OCI-LY3 (cell line): ENCODE measurements at regions not wholly inside any gene's neighbourhood (a gene's known extent, or its start where the extent isn't known, plus 50 kb on each side); places are given as distances from the start of the nearest gene placed in this dataset.

Experiments
- H2AFZ ChIP-seq: fragments of 200-600, 300-600 bp; shearing (Covaris generic); 2 replicates; pipeline ENCODE4 v1.6.0; 2014; ENCODE audit warnings: antibody characterized with exemption, low read depth, low read length
- H3K27ac ChIP-seq: fragments of 200-600, 300-600 bp; sonication (generic); 2 replicates; pipeline ENCODE4 v1.5.1; 2014; ENCODE audit warnings: mild to moderate bottlenecking, low read length, moderate library complexity, mixed read lengths
- H3K27me3 ChIP-seq: fragments of 200-600, 300-600 bp; sonication (generic); 2 replicates; pipeline ENCODE4 v1.6.1; 2014; ENCODE audit warnings: low read depth, low read length, mixed read lengths
- H3K36me3 ChIP-seq: fragments of 200-600, 300-600 bp; sonication (generic); replicated peaks from 2 replicates; pipeline ENCODE3; 2014; ENCODE audit warnings: low read depth, low read length, mixed read lengths
- H3K4me1 ChIP-seq: fragments of 300-600, 200-600 bp; sonication (generic); 2 replicates; pipeline ENCODE4 v1.6.1; 2014; ENCODE audit warnings: low read length, mixed read lengths
- H3K4me2 ChIP-seq: fragments of 200-600, 300-600 bp; sonication (generic); 2 replicates; pipeline ENCODE4 v1.6.1; 2014; ENCODE audit warnings: low read length, mixed read lengths
- H3K4me3 ChIP-seq: fragments of 300-600, 200-600 bp; sonication (generic); 2 replicates; pipeline ENCODE4 v1.5.1; 2014; ENCODE audit warnings: antibody characterized with exemption, mild to moderate bottlenecking, low read length, moderate library complexity
- H3K79me2 ChIP-seq: fragments of 300-600, 200-600 bp; shearing (Covaris generic); 2 replicates; pipeline ENCODE4 v1.6.1; 2014; ENCODE audit warnings: mild to moderate bottlenecking, low read length, mixed read lengths
- H3K9ac ChIP-seq: fragments of 300-600, 200-600 bp; shearing (Covaris generic); 2 replicates; pipeline ENCODE4 v1.6.0; 2014; ENCODE audit warnings: mild to moderate bottlenecking, low read length, moderate library complexity
- H3K9me3 ChIP-seq: fragments of 200-600, 300-600 bp; shearing (Covaris generic); 2 replicates; pipeline ENCODE4 v1.6.1; 2014; ENCODE audit warnings: low read length, mixed read lengths; ENCODE audit not compliant: insufficient read depth
- H4K20me1 ChIP-seq: fragments of 200-600, 300-600 bp; sonication (generic); 2 replicates; pipeline ENCODE4 v1.6.1; 2016; ENCODE audit warnings: low read length, mixed read lengths; ENCODE audit not compliant: insufficient read depth
- CTCF ChIP-seq: fragments of 200-600, 300-600 bp; sonication (generic); IDR thresholded peaks from 2 replicates; pipeline ENCODE4 v1.5.1; 2014; ENCODE audit warnings: antibody characterized with exemption, low read length, low read depth
- EZH2phosphoT487 ChIP-seq: fragments of 200-600 bp; shearing (Covaris generic); IDR thresholded peaks from 2 replicates; pipeline ENCODE4 v1.6.1; 2018; ENCODE audit warnings: antibody characterized with exemption, mixed run types, low read depth

DNA sequence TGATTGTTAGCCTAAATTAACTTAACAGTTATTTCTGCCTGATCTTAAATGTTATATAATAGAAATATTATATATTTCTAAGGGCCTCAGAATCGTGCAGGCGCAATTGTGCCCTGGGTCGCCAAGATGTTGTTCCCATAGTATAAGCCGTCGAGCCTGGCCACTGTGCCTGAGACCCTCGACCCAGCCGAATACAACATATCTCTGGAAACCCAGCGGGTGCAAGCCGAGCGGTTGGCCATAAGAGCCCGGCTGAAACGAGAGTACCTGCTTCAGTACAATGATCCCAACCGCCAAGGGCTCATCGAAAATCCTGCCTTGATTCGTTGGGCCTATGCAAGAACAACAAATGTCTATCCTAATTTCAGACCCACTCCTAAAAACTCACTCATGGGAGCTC lies 549.8 kb downstream of the KCTD8 start:
- TF ChIP-seq EZH2phosphoT487 (no peak), CTCF (no peak)
- Histone ChIP-seq H3K79me2 (no peaks in the 10 kb centered on the region), H3K9ac (no peak overlapping the region), H3K4me3 (no peak overlapping the region), H4K20me1 (no peaks in the 10 kb centered on the region), H2AFZ (no peak overlapping the region), H3K9me3 (no peaks in the 10 kb centered on the region), H3K36me3 (no peaks in the 10 kb centered on the region), H3K4me2 (no peak overlapping the region), H3K27me3 (peaks cover 4% of the 10 kb centered on the region; the same call in 1 of the 2 replicates), H3K27ac (no peak overlapping the region), H3K4me1 (peaks cover 10% of the 10 kb centered on the region)

DNA sequence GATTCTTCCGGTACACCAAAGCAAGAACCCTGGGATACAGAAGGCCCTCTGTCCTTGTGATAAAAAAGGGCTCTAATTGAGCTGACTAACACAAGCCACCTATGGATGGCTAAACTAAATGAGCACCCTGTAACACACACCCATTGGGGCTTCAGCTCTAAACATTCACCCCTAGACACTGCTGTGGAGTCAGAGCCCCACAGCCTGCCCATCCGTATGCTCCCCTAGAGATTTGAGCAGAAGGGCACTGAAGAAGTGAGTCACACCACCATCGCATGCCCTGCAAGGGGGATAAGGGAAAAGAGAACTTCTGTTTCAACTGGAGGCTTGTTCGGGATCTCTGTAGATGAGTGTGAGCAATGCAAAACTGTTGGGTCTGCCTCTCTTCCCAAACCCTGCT lies 545.2 kb downstream of the KCTD8 start:
- Histone ChIP-seq H3K36me3 (no peaks in the 10 kb centered on the region), H4K20me1 (no peaks in the 10 kb centered on the region), H3K4me1 (peaks cover 10% of the 10 kb centered on the region), H3K27me3 (peaks cover 4% of the 10 kb centered on the region; the same call in 1 of the 2 replicates), H3K4me2 (no peak overlapping the region), H3K27ac (no peak overlapping the region), H3K9me3 (no peaks in the 10 kb centered on the region), H3K4me3 (no peak overlapping the region), H3K79me2 (no peaks in the 10 kb centered on the region), H3K9ac (no peak overlapping the region), H2AFZ (no peak overlapping the region)
- no peak for TF ChIP-seq EZH2phosphoT487
- TF ChIP-seq CTCF, result no peak

DNA sequence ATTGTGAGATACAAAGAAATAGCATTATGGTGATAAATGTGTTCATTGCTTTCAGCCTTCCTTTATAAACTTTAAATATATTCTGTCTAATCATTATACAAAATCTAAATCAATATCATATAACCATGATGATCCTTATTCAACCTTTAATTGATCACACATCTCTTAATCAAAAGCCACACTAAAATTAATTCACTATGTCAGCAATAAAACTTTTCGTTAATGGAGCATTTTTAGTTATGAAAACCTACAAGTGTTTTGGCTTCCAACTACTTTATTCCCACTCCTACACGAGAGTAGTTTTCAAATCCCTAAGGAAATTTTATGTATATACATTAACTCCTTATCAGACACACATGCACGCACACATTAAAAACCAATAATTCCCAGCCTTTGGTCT lies 530.2 kb downstream of the KCTD8 start:
- Histone ChIP-seq H3K4me3 (no peak overlapping the region), H3K9me3 (no peaks in the 10 kb centered on the region), H4K20me1 (no peaks in the 10 kb centered on the region), H3K9ac (no peak overlapping the region), H3K4me1 (no peaks in the 10 kb centered on the region), H3K36me3 (no peaks in the 10 kb centered on the region), H3K4me2 (no peak overlapping the region), H3K27me3 (no peaks in the 10 kb centered on the region), H3K27ac (no peak overlapping the region), H2AFZ (no peak overlapping the region), H3K79me2 (no peaks in the 10 kb centered on the region)
- TF ChIP-seq EZH2phosphoT487, result no peak
- TF ChIP-seq CTCF, result no peak

DNA sequence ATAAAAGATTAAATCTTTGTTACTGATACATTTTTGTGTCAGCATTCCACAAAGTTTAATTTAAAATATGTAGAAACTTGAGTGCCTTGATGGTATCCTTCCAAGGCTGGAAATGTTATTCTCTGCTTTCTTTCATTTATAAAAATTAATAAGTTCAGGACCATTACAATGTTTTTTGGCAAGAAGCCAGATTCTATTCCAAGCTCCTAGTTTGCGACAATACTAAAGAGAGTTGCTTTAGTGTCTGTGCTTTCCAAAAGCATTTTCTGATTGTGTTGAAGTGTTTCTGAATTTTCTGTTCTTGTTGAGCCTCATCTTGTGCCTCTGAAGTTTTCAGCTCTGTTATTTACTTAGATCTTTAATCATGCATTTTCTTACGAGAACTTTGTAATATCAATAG lies 516.2 kb downstream of the KCTD8 start:
- Histone ChIP-seq H3K9ac (no peak overlapping the region), H4K20me1 (no peaks in the 10 kb centered on the region), H3K79me2 (no peaks in the 10 kb centered on the region), H2AFZ (no peak overlapping the region), H3K36me3 (no peaks in the 10 kb centered on the region), H3K4me3 (no peak overlapping the region), H3K4me2 (no peak overlapping the region), H3K27ac (no peak overlapping the region), H3K27me3 (no peaks in the 10 kb centered on the region), H3K4me1 (no peaks in the 10 kb centered on the region), H3K9me3 (no peaks in the 10 kb centered on the region)
- no peak for TF ChIP-seq CTCF
- TF ChIP-seq EZH2phosphoT487, result no peak
